Endothelial cell of umbilical vein (primary cell): ENCODE measurements at regions not wholly inside any gene's neighbourhood (a gene's known extent, or its start where the extent isn't known, plus 50 kb on each side); places are given as distances from the start of the nearest gene placed in this dataset.

Experiments
- BruUV-seq: library from RNA; stranded (reverse); fragments of 400-500 nt; replicated peaks from 2 replicates; lab custom pipeline; 2021; lab: Mats Ljungman, UMichigan
- CTCF ChIA-PET: fragments of 300-600, 350-600 bp; sonication (Branson Sonifier 250); formaldehyde crosslinking; loops from one replicate; lab custom pipeline; 2021; ENCODE audit warnings: antibody characterized with exemption, inconsistent platforms; lab: Charles Lee
- POLR2A ChIA-PET: fragments of 300-600, 350-600 bp; sonication (Branson Sonifier 250); formaldehyde crosslinking; loops from one replicate; lab custom pipeline; 2021; ENCODE audit warnings: antibody characterized with exemption, inconsistent platforms; lab: Charles Lee
- DNase-seq: peaks from one replicate; pipeline ENCODE4 v3.0.0-alpha.2; 2011; ENCODE audit warnings: low read depth, low spot score
- FAIRE-seq: peaks from 2 replicates; lab custom pipeline; 2011; peaks lifted over from hg19 to GRCh38; lab: Jason Lieb, UNC
- H2AFZ ChIP-seq: 2 replicates; pipeline ENCODE4 v1.6.0; 2012; ENCODE audit warnings: low read depth, low read length, control low read depth, inconsistent platforms
- H3K27ac ChIP-seq: 2 replicates; pipeline ENCODE4 v1.5.1; 2011; ENCODE audit warnings: low read depth, mild to moderate bottlenecking, control low read depth, low read length, moderate library complexity; ENCODE audit not compliant: insufficient read depth
- H3K27me3 ChIP-seq, 2 experiments: 2 replicates each; pipeline versions ENCODE4 v1.6.0 to v1.6.1; 2011; ENCODE audit warnings: low read length in 2 of 2, mixed read lengths in 1 of 2; ENCODE audit not compliant: control insufficient read depth in 2 of 2, insufficient read depth in 2 of 2
- H3K36me3 ChIP-seq, 2 experiments: 2 replicates in 1 of 2; 3 replicates in 1 of 2; pipeline ENCODE4 v1.5.1; 2011; ENCODE audit warnings: low read length in 2 of 2, mild to moderate bottlenecking in 1 of 2, moderate library complexity in 1 of 2; ENCODE audit not compliant: control insufficient read depth in 2 of 2, insufficient read depth in 2 of 2; ENCODE audit errors: extremely low read depth in 1 of 2
- H3K4me1 ChIP-seq: 3 replicates; pipeline ENCODE4 v1.5.1; 2011; ENCODE audit warnings: mild to moderate bottlenecking, low read length; ENCODE audit not compliant: control insufficient read depth, insufficient read depth; ENCODE audit errors: extremely low read depth
- H3K4me2 ChIP-seq: 2 replicates; pipeline ENCODE4 v1.6.1; 2011; ENCODE audit warnings: low read length, control low read depth, mixed read lengths; ENCODE audit not compliant: insufficient read depth
- H3K4me3 ChIP-seq, 3 experiments: fragments of 200-600 bp in 1 of 3; sonication (generic), shearing (Covaris generic) in 1 of 3; replicated peaks in 1 of 3; 2 replicates each; pipeline ENCODE4 v1.5.1; 2011 to 2016; ENCODE audit warnings: control low read depth in 3 of 3, low read length in 3 of 3, mild to moderate bottlenecking in 2 of 3, inconsistent platforms in 1 of 3, low read depth in 1 of 3, moderate library complexity in 1 of 3; ENCODE audit not compliant: insufficient read depth in 1 of 3
- H3K79me2 ChIP-seq: 2 replicates; pipeline ENCODE4 v1.6.0; 2012; ENCODE audit warnings: low read length, inconsistent platforms; ENCODE audit not compliant: control insufficient read depth, insufficient read depth
- H3K9ac ChIP-seq: replicated peaks from 2 replicates; pipeline ENCODE3; 2011; ENCODE audit warnings: low read length, control low read depth; ENCODE audit not compliant: insufficient read depth; ENCODE audit errors: extremely low read depth
- H3K9me1 ChIP-seq: replicated peaks from 3 replicates; pipeline ENCODE4 v1.6.0; 2011; ENCODE audit warnings: mild to moderate bottlenecking, low read length; ENCODE audit not compliant: control insufficient read depth, insufficient read depth; ENCODE audit errors: extremely low read depth
- H3K9me3 ChIP-seq: replicated peaks from 2 replicates; pipeline ENCODE4 v1.5.1; 2012; ENCODE audit warnings: low read length, inconsistent platforms; ENCODE audit not compliant: control insufficient read depth, insufficient read depth
- H4K20me1 ChIP-seq: replicated peaks from 2 replicates; pipeline ENCODE3; 2011; ENCODE audit warnings: mild to moderate bottlenecking, low read length; ENCODE audit not compliant: control insufficient read depth, insufficient read depth; ENCODE audit errors: extremely low read depth
- CTCF ChIP-seq, 2 donors: IDR thresholded peaks; 1 replicate in 1 of 2; 2 replicates in 1 of 2; pipeline ENCODE4 v1.5.1; 2011; ENCODE audit warnings: low read length in 2 of 2, mild to moderate bottlenecking in 2 of 2, moderate library complexity in 2 of 2, control low read depth in 1 of 2, inconsistent platforms in 1 of 2, low read depth in 1 of 2; ENCODE audit not compliant: insufficient read depth in 1 of 2; ENCODE audit errors: extremely low read depth in 1 of 2
- EZH2 ChIP-seq: IDR thresholded peaks from 2 replicates; pipeline ENCODE4 v1.6.1; 2012; ENCODE audit warnings: borderline replicate concordance, low read depth, mild to moderate bottlenecking, moderate library complexity, low read length, inconsistent platforms; ENCODE audit not compliant: severe bottlenecking
- FOS ChIP-seq: IDR thresholded peaks from 2 replicates; pipeline ENCODE4 v1.6.1; 2011; ENCODE audit warnings: mild to moderate bottlenecking, low read length, moderate library complexity, borderline replicate concordance; ENCODE audit not compliant: insufficient read depth
- GATA2 ChIP-seq: IDR thresholded peaks from 2 replicates; pipeline ENCODE4 v1.7.0; 2011; ENCODE audit warnings: low read depth, mild to moderate bottlenecking, moderate library complexity, mixed read lengths, low read length; ENCODE audit not compliant: insufficient read length, insufficient read depth
- JUN ChIP-seq: IDR thresholded peaks from 2 replicates; pipeline ENCODE4 v1.6.1; 2011; ENCODE audit warnings: borderline replicate concordance, low read depth; ENCODE audit not compliant: insufficient read length, insufficient read depth
- MAX ChIP-seq: IDR thresholded peaks from 2 replicates; pipeline ENCODE4 v1.6.1; 2011; ENCODE audit not compliant: insufficient read depth, insufficient read length
- MYC ChIP-seq: IDR thresholded peaks from one replicate; pipeline ENCODE4 v1.6.1; 2011; ENCODE audit warnings: mild to moderate bottlenecking, low read depth, low read length
- POLR2A ChIP-seq: IDR thresholded peaks from 2 replicates; pipeline ENCODE4 v1.6.1; 2012; ENCODE audit warnings: low read depth, mild to moderate bottlenecking, control low read depth, low read length
- POLR2AphosphoS5 ChIP-seq: IDR thresholded peaks from 2 replicates; pipeline ENCODE4 v1.6.1; 2012; ENCODE audit warnings: low read depth, mild to moderate bottlenecking, control low read depth, low read length, moderate library complexity; ENCODE audit not compliant: insufficient read depth
- dilution Hi-C: fragments of 300-500 bp; cut with MboI; formaldehyde crosslinking; loops from one replicate; pipeline ENCODE4 v1.15.0; 2019; ENCODE audit warnings: low sequenced_read_pairs; ENCODE audit not compliant: extremely low pct_ligation_motif_present
- intact Hi-C: fragments of 100-400 bp; cut with micrococcal nuclease; formaldehyde crosslinking; loops from one replicate; pipeline ENCODE4 v1.10.0; 2022

- Histone ChIP-seq H4K20me1 (no peaks in the 10 kb centered on the region), H3K36me3 (no peaks in the 10 kb centered on the region), H3K9ac (no peak overlapping the region), H3K4me3 (no peak overlapping the region), H3K27ac (no peak overlapping the region), H3K9me1 (no peaks in the 10 kb centered on the region), H3K4me1 (no peaks in the 10 kb centered on the region), H3K9me3 (peaks cover 2% of the 10 kb centered on the region), H3K79me2 (no peaks in the 10 kb centered on the region), H3K27me3 (no peaks in the 10 kb centered on the region), H3K4me2 (no peak overlapping the region), H2AFZ (no peak overlapping the region)
- dilution Hi-C loops (no loop called here), intact Hi-C loops (no loop called here)
- FAIRE-seq (no peak), DNase-seq (no peak)
- no TSS peak for BruUV-seq
- TF ChIP-seq JUN (no peak), EZH2 (no peak)
- ChIA-PET CTCF (no interaction called here), POLR2A (no interaction called here)
Measured at GRCh38 chr3:88678747-88679146, 428.7 kb upstream of the EPHA3 start.

GRCh38 chr3:88690287-88690686, 417.1 kb upstream of the EPHA3 start:
- no peaks in the 10 kb centered on the region for H3K79me2 ChIP-seq
- no peak overlapping the region for H3K4me3 ChIP-seq
- H2AFZ ChIP-seq = no peak overlapping the region
- H4K20me1 ChIP-seq = no peaks in the 10 kb centered on the region
- ChIA-PET POLR2A (no interaction called here), CTCF (no interaction called here)
- H3K4me2 ChIP-seq = no peak overlapping the region
- H3K9ac ChIP-seq = no peak overlapping the region
- dilution Hi-C loops = no loop called here
- H3K27me3 ChIP-seq = no peaks in the 10 kb centered on the region
- peaks cover 4% of the 10 kb centered on the region for H3K9me3 ChIP-seq
- TF ChIP-seq GATA2 = no peak
- TF ChIP-seq POLR2A = no peak
- no peak for TF ChIP-seq JUN
- TF ChIP-seq POLR2AphosphoS5 = no peak
- TF ChIP-seq FOS = no peak
- TF ChIP-seq MYC = no peak
- TF ChIP-seq MAX = no peak
- no peak for TF ChIP-seq CTCF (IDR thresholded peaks at IDR 0.05; ENCODE audit: extremely low read depth in 1 of 2, insufficient read depth in 1 of 2, low read depth in 1 of 2, low read length in 2 of 2)
- no peak overlapping the region for H3K27ac ChIP-seq
- FAIRE-seq (no peak), DNase-seq (no peak)
- intact Hi-C loops = no loop called here
- BruUV-seq = no TSS peak
- no peaks in the 10 kb centered on the region for H3K36me3 ChIP-seq
- H3K9me1 ChIP-seq = no peaks in the 10 kb centered on the region
- H3K4me1 ChIP-seq = no peaks in the 10 kb centered on the region
